Activated T-cell treated with anti-CD3 and anti-CD28 coated beads, Interleukin-2, amount 50 U/mL, for 72 hours (primary cell): ENCODE measurements at regions not wholly inside any gene's neighbourhood (a gene's known extent, or its start where the extent isn't known, plus 50 kb on each side); places are given as distances from the start of the nearest gene placed in this dataset.
"Not testable (repeated sequence)": the region's sequence is repeated elsewhere in the genome, so short reads cannot be mapped to it uniquely, and the experiment has no call there.

Experiments used
- ATAC-seq, 2 donors: fragments of 150-1000 bp; cut with Tn5 transposase; replicated peaks in 1 of 2; 2 replicates each; pipeline ENCODE4 v1.10.0; 2021; ENCODE audit warnings: moderate library complexity in 2 of 2, mild to moderate bottlenecking in 1 of 2
- DNase-seq, 2 donors: peaks; one replicate each; pipeline ENCODE4 v3.0.0; 2021 to 2022; ENCODE audit warnings: mixed read lengths in 1 of 2
- H3K27ac Mint-ChIP-seq: one replicate; pipeline ENCODE4 v1.8.0; 2022; ENCODE audit warnings: mild to moderate bottlenecking, moderate library complexity, mixed read lengths
- H3K27me3 Mint-ChIP-seq: one replicate; pipeline ENCODE4 v1.8.0; 2022; ENCODE audit warnings: low read depth, mixed read lengths
- H3K36me3 Mint-ChIP-seq, 2 donors: one replicate each; pipeline ENCODE4 v1.8.0; 2022; ENCODE audit warnings: mixed read lengths in 2 of 2, mild to moderate bottlenecking in 1 of 2; ENCODE audit not compliant: insufficient read depth in 2 of 2
- H3K4me1 Mint-ChIP-seq: one replicate; pipeline ENCODE4 v1.8.0; 2022; ENCODE audit warnings: low read depth, mixed read lengths
- H3K4me3 Mint-ChIP-seq, 2 donors: one replicate each; pipeline ENCODE4 v1.8.0; 2022; ENCODE audit warnings: mild to moderate bottlenecking in 2 of 2, mixed read lengths in 2 of 2, moderate library complexity in 2 of 2
- H3K9me3 Mint-ChIP-seq, 2 donors: one replicate each; pipeline ENCODE4 v1.8.0; 2022; ENCODE audit warnings: mixed read lengths in 2 of 2

- H3K4me1 Mint-ChIP-seq, result peaks cover 28% of the 10 kb centered on the region
- H3K36me3 Mint-ChIP-seq, result no peaks in the 10 kb centered on the region
- peak overlapping the region; percentile 64 to 70 for H3K4me3 Mint-ChIP-seq
- H3K9me3 Mint-ChIP-seq, result no peaks in the 10 kb centered on the region
- no peaks in the 10 kb centered on the region for H3K27me3 Mint-ChIP-seq
- H3K27ac Mint-ChIP-seq, result peak overlapping the region; percentile 60
- ATAC-seq (peak; percentile 50 to 58), DNase-seq (no peak)
Observed at GRCh38 chr7:101740981-101741725, 76.3 kb upstream of the CUX1 start.

DNA sequence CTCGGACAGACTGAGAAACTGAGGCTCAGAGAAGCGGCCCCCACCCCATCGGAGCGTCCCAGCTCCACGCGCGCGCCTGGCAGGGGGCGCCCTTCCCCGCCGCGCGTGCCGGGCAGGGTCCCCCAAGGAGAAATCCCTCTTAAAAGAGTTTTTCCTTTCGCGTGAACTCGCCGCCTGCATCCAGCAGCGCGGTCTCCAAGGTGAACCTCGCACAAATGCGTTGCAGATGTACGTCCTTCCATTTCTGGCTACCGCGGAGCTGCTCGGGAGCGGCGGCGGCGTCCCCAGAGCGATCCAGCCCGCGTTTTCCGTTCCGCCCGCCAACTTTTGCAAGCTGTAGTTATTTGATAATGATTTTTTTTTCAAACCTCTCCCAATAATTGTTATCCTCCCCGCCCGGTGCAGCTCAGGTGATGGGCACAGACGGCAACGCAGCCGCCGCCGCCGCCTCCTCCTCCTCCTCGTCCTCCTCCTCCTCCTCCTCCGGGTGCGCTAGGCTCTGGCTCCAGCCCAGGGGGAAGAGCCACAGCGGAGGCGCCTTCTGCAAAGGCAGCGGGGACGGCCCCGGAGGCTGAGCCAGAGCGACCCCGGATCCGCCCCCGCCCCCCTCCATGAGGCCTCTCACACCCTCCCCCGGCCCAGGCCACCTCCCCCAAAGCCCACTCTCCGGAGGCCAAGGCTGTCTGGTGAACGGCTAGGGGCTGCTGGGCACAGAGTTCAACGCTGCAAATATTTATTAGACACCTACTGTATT, 74.0 kb upstream of the CUX1 start:
- no peaks in the 10 kb centered on the region for H3K27me3 Mint-ChIP-seq
- H3K9me3 Mint-ChIP-seq, result no peaks in the 10 kb centered on the region
- peak overlapping the region; percentile 80 to 81 for H3K4me3 Mint-ChIP-seq
- H3K36me3 Mint-ChIP-seq, result no peaks in the 10 kb centered on the region
- ATAC-seq (peak; percentile 70 to 74), DNase-seq (peak; percentile 65 to 69)
- peaks cover 33% of the 10 kb centered on the region for H3K4me1 Mint-ChIP-seq
- H3K27ac Mint-ChIP-seq, result no peak overlapping the region

DNA sequence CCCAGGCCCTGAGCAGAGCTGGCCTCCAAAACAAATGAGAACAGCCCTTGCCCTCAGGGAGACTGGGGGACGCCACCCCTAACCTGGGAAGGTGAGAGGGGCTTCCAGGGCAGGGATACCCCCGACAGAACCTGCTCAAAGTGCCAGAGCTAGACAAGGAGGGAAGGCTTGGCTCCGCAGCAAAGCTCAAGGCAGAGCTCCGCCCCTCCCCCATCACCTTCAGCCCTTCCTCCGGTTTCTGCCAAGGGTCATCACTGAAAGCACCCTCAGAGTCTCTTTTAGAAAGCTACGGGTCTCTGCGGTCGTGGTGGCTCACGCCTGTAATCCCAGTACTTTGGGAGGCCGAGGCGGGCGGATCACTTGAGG, 73.4 kb upstream of the CUX1 start:
- Mint-ChIP-seq H3K36me3 (no peaks in the 10 kb centered on the region), H3K4me1 (peaks cover 33% of the 10 kb centered on the region), H3K27me3 (no peaks in the 10 kb centered on the region), H3K9me3 (no peaks in the 10 kb centered on the region), H3K27ac (no peak overlapping the region), H3K4me3 (peak overlapping the region in 1 of 2 donors; percentile 81)
- no peak for DNase-seq
- ATAC-seq, result no peak

- H3K4me3 Mint-ChIP-seq, result no peak overlapping the region
- ATAC-seq, result no peak
- no peaks in the 10 kb centered on the region for H3K27me3 Mint-ChIP-seq
Observed at GRCh38 chr7:101744588-101744987, 72.8 kb upstream of the CUX1 start.

GRCh38 chr7:101746314-101746713, 71.1 kb upstream of the CUX1 start:
- DNase-seq, result no peak
- Mint-ChIP-seq H3K4me1 (peaks cover 19% of the 10 kb centered on the region), H3K4me3 (no peak overlapping the region), H3K36me3 (no peaks in the 10 kb centered on the region), H3K9me3 (no peaks in the 10 kb centered on the region), H3K27ac (no peak overlapping the region), H3K27me3 (no peaks in the 10 kb centered on the region)
- ATAC-seq, result no peak

More at GRCh38 chr7:101744588-101744987, 72.8 kb upstream of the CUX1 start:
- DNase-seq, result no peak
- no peaks in the 10 kb centered on the region for H3K36me3 Mint-ChIP-seq
- H3K4me1 Mint-ChIP-seq, result peaks cover 32% of the 10 kb centered on the region
- no peak overlapping the region for H3K27ac Mint-ChIP-seq
- no peaks in the 10 kb centered on the region for H3K9me3 Mint-ChIP-seq

- Mint-ChIP-seq H3K27me3 (no peaks in the 10 kb centered on the region), H3K9me3 (no peaks in the 10 kb centered on the region), H3K4me1 (peaks cover 11% of the 10 kb centered on the region), H3K27ac (no peak overlapping the region), H3K36me3 (no peaks in the 10 kb centered on the region), H3K4me3 (no peak overlapping the region)
- ATAC-seq, result no peak
- DNase-seq, result no peak
Observed at GRCh38 chr7:101747053-101747878, 70.2 kb upstream of the CUX1 start.

DNA sequence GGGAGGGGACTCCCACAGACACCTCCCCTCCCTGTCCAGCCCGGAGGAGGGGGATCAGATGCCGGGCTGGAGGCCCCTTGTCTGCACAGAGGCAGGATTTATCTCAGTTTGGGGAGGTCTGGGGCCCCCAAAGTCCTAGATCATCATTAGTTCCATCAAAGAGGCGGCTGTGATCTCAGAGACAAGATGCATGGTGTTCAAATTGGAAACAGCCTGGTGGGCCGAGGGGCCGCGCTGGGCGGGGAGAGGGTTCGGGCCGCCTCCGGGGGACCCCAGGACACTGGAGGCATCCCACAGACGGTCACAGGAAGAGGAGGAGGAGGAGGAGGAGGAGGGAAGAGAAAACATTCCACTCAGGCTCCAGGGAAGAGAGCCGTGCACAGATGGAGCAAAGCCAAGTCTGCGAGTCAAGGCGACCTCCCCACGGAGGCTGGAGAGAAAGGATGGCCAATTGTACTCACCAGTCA, 69.5 kb upstream of the CUX1 start:
- H3K4me1 Mint-ChIP-seq, result peaks cover 5% of the 10 kb centered on the region
- no peak overlapping the region for H3K4me3 Mint-ChIP-seq
- no peaks in the 10 kb centered on the region for H3K36me3 Mint-ChIP-seq
- no peak for DNase-seq
- no peak for ATAC-seq
- no peaks in the 10 kb centered on the region for H3K27me3 Mint-ChIP-seq
- H3K27ac Mint-ChIP-seq, result no peak overlapping the region
- H3K9me3 Mint-ChIP-seq, result no peaks in the 10 kb centered on the region

DNA sequence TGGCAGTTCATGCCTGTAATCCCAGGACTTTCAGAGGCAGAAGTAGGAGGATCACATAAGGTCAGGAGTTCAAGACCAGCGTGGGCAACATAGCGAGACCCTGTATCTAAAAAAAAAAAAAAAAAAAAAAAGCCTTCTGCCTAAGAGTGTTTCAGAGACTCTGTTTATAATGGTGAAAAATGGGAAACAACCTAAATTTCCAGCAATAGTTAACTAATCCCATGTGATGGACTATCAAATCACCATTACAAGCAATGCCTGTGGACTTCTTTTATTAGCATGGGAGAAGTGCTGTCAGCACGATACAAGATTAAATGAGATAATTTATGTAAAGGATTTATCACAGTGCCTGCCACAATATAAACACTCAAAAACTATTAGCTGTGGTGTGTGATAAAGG, 67.5 kb upstream of the CUX1 start:
- Mint-ChIP-seq H3K9me3 (no peaks in the 10 kb centered on the region), H3K27ac (no peak overlapping the region), H3K27me3 (no peaks in the 10 kb centered on the region), H3K36me3 (no peaks in the 10 kb centered on the region), H3K4me1 (peaks cover 22% of the 10 kb centered on the region), H3K4me3 (no peak overlapping the region)
- DNase-seq (no peak), ATAC-seq (no peak)

GRCh38 chr7:101753316-101753715, 64.1 kb upstream of the CUX1 start:
- no peak for DNase-seq
- Mint-ChIP-seq H3K9me3 (no peaks in the 10 kb centered on the region), H3K36me3 (no peaks in the 10 kb centered on the region), H3K27ac (no peak overlapping the region), H3K27me3 (no peaks in the 10 kb centered on the region), H3K4me1 (peaks cover 19% of the 10 kb centered on the region), H3K4me3 (peak overlapping the region; percentile 22 to 32)
- ATAC-seq, result no peak

- no peaks in the 10 kb centered on the region for H3K36me3 Mint-ChIP-seq
- H3K4me3 Mint-ChIP-seq, result peak overlapping the region; percentile 69 to 88
- no peak for DNase-seq
- H3K4me1 Mint-ChIP-seq, result peaks cover 19% of the 10 kb centered on the region
- no peaks in the 10 kb centered on the region for H3K27me3 Mint-ChIP-seq
- H3K9me3 Mint-ChIP-seq, result no peaks in the 10 kb centered on the region
- H3K27ac Mint-ChIP-seq, result peak overlapping the region; percentile 47
- ATAC-seq, result peak; percentile 45 to 58
Observed at GRCh38 chr7:101754424-101755159, 62.8 kb upstream of the CUX1 start.

DNA sequence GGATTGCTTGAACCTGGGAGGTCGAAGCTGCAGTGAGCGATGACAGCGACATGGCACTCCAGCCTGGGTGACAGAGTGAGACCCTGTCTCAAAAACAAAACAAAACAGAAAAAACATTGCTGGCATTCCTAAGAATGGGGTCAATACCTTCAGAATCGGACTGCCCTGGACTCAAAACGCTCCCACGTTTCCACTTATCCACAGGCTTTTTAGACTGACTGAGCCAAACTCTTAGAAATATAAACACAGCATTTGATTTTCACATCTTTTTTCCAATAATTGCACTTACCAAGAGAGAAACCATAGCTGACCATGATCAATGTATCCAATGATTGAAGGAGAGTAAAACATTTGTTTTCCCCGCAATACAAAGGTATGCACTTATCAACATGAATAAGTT, 59.5 kb upstream of the CUX1 start:
- DNase-seq, result no peak
- H3K27ac Mint-ChIP-seq, result no peak overlapping the region
- no peaks in the 10 kb centered on the region for H3K9me3 Mint-ChIP-seq
- no peaks in the 10 kb centered on the region for H3K36me3 Mint-ChIP-seq
- no peak for ATAC-seq
- no peaks in the 10 kb centered on the region for H3K27me3 Mint-ChIP-seq
- no peak overlapping the region for H3K4me3 Mint-ChIP-seq
- peaks cover 19% of the 10 kb centered on the region for H3K4me1 Mint-ChIP-seq

GRCh38 chr7:101758519-101758918, 58.9 kb upstream of the CUX1 start:
- not testable (repeated sequence) for DNase-seq, H3K9me3 Mint-ChIP-seq, H3K27ac Mint-ChIP-seq, H3K4me3 Mint-ChIP-seq, ATAC-seq, H3K36me3 Mint-ChIP-seq, H3K27me3 Mint-ChIP-seq
- H3K4me1 Mint-ChIP-seq, result peaks cover 15% of the 10 kb centered on the region
